AG09319 (cell line): ENCODE measurements at regions not wholly inside any gene's neighbourhood (a gene's known extent, or its start where the extent isn't known, plus 50 kb on each side); places are given as distances from the start of the nearest gene placed in this dataset.

Experiments
- DNase-seq: peaks from one replicate; pipeline ENCODE4 v3.0.0-alpha.2; 2010; ENCODE audit warnings: low read depth; ENCODE audit errors: extremely low read depth
- CTCF ChIP-seq: IDR thresholded peaks from 2 replicates; pipeline ENCODE4 v1.5.1; 2011; ENCODE audit warnings: low read depth, mild to moderate bottlenecking, inconsistent platforms, low read length, moderate library complexity

GRCh38 chr10:90985321-90985933 is 64.5 kb upstream of the ANKRD1 start:
- TF ChIP-seq CTCF = no peak
- DNase-seq = no peak

- no peak for TF ChIP-seq CTCF
- no peak for DNase-seq
Measured at GRCh38 chr10:90986136-90986760, 65.4 kb upstream of the ANKRD1 start.

GRCh38 chr10:90986870-90987269 is 66.0 kb upstream of the ANKRD1 start:
- no peak for TF ChIP-seq CTCF

GRCh38 chr10:90987383-90987782 is 66.5 kb upstream of the ANKRD1 start:
- TF ChIP-seq CTCF = no peak

More at GRCh38 chr10:90986870-90987269, 66.0 kb upstream of the ANKRD1 start:
- DNase-seq = no peak

GRCh38 chr10:90988024-90988423 is 67.1 kb upstream of the ANKRD1 start:
- TF ChIP-seq CTCF = no peak

More at GRCh38 chr10:90987383-90987782, 66.5 kb upstream of the ANKRD1 start:
- no peak for DNase-seq

GRCh38 chr10:90988802-90989201 is 67.9 kb upstream of the ANKRD1 start:
- TF ChIP-seq CTCF = no peak
- no peak for DNase-seq

More at GRCh38 chr10:90988024-90988423, 67.1 kb upstream of the ANKRD1 start:
- DNase-seq = no peak

- no peak for TF ChIP-seq CTCF
- no peak for DNase-seq
Measured at GRCh38 chr10:90989378-90989777, 68.5 kb upstream of the ANKRD1 start.
